Lung microvascular endothelial cell (primary cell): ENCODE measurements at regions not wholly inside any gene's neighbourhood (a gene's known extent, or its start where the extent isn't known, plus 50 kb on each side); places are given as distances from the start of the nearest gene placed in this dataset.

Source experiments
- DNase-seq, 2 donors: peaks; one replicate each; pipeline versions ENCODE4 v3.0.0 to v3.0.0-alpha.2; 2010; ENCODE audit warnings: low read depth in 2 of 2

DNA sequence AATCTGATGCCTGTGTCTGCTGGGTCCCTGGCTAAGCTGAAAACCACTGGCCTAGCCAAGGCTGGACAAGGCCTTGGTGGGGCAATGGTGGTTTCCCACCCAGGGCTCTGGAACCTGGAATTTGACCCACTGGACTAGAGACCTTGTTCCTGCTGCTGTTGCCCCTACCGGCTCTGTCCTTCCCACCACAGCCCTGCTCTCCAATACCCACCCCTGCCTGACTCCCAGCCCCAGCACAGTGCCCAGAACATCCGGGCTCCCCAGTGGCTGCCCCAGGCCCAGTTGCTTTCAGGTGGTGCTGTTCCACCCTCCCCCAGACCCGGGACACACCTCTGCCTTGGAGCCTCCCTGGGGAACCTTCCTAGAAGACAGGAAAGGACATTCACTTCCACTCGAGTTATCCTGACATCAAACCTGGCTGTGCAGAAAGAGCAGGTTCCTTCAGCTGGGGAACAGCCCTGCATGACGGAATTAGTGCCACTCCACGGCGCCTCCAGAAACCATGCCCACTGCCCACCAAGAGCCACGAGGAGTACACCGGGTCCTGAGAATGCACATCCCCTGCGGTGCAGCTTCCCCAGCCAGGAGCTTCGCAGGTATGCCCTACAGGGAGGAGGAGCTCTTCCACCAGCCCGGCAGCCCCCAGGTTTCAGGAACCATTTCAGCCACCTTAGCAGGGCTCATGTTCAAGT, 152.8 kb downstream of the OAT start:
- DNase-seq, result no peak

DNA sequence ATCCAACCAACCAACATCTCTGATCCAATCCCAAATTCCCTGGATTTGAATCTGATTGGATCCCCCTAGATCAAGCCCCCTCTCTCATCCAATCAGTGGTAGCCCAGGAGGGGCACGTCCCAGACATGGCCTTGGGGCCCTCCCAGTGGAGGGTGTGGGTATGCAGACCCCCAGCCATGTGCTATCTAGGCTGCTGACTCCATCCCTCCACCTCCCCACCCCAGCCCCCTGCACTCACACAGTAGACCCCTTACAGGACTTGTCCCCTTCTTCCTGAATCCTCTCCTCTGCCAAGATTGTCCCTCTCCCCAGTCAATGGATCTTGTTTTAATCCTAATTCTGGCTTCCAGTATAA, 153.4 kb downstream of the OAT start:
- DNase-seq, result no peak

DNA sequence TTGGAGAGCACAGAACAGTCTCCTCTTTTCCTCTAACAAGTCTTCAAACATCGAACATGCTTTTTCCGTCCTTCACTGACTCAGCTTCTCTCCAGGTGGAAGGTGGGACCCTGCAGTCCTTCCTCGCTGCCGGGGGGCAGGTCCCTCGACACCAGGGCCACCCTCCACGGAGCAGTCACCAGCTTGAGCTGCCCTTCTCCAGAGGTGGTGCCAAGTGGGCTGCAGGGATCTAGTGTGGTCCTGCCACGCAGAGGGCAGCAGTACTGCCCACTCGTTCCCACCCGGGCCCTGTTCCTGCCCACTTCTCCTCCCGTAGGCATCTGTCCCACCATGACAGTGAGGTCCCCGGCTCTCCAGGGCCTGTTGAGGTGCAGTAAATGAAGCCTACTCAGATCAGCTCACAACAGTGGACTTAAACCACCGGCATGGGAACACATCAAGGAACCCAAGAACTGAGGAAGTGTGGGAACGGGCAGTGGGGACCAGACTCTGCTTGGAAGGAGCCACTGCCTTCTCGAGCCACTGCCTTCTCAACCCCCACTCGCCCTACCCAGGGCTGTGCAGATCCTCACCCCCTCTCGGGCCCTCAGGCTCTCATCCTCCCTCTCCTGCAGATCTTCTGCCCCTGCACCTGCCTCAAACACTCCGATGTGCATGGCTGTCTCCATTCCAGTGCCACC, 153.9 kb downstream of the OAT start:
- DNase-seq, result no peak

DNA sequence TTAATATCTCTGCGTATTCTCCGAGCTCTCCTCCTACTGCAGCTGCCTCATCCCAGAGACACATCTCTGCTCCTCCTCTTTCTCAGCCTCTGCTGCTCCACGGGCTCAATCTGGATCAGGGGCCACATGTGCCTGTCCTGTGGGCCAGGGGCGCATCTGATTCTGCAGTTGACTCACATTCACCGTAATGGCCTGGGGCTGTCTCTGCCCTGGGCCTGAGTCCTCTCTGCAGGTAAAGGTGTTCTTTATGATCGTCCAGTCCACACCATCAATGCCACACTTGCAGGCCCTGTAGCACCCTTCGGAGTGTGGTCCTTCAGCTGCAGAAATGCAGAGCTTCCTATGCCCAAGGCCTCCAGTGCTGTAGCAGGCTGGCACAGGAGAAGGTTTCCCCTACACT, 154.5 kb downstream of the OAT start:
- no peak for DNase-seq

DNA sequence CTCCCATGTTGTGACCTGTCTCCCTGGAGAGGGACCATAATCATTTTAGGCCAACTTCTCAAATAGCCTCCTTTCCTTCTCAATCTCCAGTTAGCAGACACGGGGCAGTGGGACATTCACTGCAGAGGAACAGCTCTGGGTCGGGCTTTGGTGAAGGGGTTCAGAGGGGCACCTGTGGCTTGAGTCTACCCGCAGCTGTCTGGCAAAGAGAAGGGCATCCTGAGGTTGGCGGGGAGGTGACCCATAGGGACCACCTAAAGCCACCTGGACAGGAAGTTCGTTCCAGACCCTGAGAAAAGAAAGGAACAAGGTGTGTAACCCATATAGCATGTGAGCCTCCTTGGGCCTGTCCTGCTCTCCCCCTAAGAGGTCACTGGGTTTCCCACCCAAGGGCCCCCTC, 155.0 kb downstream of the OAT start:
- no peak for DNase-seq

DNA sequence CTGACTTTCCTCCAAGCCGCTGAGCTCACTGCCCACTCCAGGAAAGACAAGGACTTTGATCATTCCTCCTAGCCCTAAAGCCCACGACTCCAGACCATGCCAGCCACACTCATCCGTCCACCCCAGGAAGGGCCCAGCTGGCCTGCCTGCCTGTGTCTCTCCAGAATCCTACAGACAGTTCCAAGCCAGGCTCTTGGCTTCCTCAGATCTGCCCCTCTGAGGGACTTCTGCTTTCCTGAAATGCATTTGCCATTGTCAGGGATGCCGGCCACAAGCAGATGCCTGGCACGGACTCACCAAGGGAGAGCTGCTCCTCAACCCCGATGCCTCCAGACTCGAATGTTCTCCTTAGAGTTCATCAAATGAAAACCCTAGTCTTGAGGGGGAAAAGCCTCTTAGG, 155.8 kb downstream of the OAT start:
- no peak for DNase-seq

DNA sequence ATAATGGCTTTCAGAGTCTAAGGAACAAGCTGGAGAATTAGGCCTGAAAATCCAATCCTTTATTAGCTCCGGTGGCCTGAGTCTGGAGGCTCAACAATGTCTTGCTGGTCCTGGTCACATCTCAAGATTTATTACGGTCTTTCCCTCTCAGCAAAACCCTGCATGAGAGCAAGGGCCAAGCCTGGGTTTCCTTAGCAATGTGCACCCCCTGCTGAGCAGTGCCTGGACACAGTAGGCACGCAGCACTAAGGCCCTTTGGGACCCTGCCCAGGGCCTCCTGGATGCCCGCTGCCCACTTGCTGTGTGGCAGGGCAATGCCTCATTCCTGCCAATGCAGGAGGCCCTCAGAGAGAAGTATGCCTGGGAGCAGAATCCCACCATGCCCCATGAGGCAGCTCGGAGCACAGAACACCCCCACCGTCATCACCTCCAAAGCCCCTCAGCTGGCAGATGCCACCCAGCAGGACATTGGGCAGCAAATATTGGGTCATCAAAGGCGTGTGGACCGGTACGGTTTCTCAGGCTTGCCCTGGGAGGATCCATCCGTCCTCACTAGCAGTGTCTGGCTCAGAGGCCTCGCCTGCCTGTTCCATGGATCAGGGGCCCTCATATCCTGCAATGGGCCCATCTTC, 156.4 kb downstream of the OAT start:
- DNase-seq, result peak in 1 of 2 donors; percentile 29

DNA sequence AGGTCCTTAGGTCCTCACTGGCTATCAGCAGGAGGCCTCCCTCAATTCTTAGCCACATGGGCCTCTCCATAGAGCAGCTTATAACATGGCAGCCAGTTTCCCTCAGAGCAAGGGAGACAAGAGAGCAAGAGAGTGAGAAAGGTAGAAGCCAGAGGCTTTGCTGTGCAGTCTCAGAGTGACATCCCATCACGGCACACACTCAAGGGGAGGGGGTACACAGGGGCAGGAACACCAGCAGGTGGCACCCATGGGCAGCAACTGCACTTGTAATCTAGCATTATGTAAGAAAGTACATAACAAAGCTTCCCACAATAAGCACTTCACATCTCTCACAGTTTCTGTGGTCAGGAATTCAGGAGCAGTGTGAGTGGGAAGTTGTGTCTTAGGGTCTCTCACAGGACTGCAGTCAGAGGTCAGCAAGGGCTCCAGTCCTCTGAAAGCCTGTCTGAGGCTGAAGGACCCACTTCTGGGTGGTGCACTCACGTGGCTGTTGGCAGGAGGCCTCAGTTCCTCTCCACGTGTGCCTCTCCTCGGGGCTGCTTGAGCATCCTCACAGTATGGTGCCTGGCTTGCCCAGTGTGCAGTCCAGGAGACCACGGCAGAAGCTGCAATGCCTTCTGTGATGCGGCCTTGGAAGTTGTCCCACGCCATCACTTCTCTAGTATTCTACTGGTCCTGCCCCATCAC, 159.4 kb downstream of the OAT start:
- peak in 1 of 2 donors; percentile 34 for DNase-seq

DNA sequence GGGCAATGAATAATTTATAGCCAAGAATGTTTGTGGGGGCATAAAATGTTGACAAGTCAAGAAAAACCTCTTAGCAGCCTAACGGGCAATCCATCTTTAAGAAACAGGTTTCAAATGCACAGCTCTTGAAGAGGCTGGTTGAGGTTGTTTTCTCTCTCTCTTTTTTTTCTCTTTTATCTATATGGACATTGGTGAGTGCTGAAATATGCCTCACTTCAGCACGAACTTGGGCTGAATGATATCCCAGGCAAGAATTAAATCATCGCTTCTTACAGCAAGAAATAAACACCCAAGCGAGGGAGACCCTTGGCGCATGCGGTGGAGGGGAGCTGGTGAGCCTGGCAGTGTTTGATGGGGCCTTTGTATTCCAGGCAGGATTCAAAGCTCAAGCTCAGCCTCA, 160.9 kb downstream of the OAT start:
- no peak for DNase-seq

DNA sequence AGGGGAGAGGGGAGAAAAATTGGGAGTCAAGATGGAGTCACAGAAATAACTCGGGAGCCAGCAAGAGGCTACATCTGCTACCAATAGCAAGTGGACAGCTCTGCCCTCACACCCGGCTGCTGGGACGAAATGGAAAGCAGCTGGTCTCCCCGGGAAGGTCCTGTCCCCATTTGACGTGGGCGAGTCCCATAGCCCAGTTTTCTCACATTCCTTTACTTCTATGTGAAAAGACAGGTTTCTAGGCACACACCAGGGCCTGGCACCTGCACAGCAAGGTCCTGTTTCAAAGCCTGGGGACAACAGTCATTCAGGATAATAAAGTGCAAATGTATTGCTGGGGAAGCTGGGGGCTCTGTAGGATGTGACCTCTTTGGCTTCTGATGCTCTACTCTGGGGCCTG, 162.6 kb downstream of the OAT start:
- DNase-seq, result no peak

DNA sequence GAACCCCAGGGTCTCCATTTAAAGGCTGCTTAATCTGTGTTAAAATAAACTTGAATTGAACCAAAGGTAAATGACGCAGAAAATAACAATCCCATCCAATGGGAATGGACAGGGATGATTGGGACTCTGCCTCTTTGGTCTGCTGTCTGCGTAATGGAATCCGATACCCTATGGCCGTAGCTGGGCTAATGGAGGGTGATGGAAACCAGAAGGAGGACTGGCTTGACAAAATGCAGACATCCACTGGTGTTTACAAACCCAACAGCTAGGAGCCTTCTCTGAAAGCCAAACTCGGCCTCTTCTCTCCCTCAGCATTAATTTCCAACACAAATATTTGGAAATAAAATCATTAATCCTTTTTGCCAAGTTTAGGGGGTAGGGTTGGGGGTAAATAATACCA, 162.2 kb upstream of the CHST15 start:
- no peak for DNase-seq

DNA sequence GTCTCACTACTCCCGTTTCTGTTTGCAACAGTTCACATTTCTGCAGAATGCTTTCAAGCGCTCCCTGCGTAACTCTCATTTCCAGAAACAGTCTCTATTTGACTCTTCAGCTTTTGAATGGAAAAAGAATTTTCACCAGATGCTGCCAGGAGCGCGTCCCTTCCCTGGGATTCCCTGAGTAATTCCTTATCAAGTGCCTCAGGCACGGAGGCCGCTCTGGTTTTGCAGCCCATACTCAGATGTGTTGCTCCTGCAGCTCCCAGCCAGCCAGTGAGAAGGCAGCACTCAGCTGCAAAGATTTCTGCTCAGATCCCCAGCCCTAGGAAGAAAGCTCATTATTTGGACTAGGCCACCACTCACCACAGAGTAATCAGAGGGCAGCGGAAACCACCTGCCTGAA, 161.1 kb upstream of the CHST15 start:
- DNase-seq, result no peak

DNA sequence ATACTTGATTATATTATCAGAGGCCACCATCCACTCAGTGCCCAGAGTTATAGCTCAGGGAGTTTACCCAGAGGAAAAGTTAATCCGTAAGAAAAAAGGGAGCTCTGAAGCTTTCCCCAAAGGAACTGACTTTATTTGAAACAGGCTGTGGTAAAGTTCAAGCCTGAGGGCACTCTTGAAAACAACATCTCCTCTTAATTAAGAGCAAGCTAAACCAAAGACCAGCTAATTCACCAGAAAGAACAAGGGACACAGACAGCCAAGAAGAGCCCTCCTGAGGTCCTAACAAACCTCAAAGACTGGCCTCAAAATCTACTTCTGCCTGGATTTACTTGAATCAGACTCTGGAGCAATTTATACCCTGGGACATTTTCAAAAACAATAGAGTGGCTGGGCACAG, 159.6 kb upstream of the CHST15 start:
- no peak for DNase-seq

DNA sequence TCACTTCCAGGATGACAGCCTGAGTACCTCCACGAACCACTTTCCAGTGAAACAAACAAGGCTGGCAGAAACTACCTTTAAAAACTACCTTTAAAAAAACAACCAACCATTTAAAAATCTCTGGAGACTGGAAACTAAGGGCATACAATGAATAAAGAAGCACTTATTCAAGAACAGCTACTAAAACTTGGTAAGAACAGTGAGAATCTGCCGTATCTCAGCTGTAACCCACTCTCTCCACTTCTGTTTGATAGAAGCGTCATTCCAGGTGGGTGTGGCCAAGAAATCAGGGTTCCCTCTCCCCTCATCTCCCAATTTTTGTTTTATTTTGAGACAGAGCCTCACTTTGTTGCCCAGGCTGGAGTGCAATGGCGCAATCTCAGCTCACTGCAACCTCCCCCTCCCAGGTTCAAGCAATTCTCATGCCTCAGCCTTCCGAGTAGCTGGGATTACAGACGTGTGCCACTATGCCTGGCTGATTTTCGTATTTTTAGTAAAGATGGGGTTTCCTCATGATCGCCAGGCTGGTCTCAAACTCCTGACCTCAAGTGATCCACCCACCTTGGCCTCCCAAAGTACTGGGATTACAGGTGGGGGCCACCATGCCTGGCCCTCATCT, 158.8 kb upstream of the CHST15 start:
- DNase-seq, result no peak

DNA sequence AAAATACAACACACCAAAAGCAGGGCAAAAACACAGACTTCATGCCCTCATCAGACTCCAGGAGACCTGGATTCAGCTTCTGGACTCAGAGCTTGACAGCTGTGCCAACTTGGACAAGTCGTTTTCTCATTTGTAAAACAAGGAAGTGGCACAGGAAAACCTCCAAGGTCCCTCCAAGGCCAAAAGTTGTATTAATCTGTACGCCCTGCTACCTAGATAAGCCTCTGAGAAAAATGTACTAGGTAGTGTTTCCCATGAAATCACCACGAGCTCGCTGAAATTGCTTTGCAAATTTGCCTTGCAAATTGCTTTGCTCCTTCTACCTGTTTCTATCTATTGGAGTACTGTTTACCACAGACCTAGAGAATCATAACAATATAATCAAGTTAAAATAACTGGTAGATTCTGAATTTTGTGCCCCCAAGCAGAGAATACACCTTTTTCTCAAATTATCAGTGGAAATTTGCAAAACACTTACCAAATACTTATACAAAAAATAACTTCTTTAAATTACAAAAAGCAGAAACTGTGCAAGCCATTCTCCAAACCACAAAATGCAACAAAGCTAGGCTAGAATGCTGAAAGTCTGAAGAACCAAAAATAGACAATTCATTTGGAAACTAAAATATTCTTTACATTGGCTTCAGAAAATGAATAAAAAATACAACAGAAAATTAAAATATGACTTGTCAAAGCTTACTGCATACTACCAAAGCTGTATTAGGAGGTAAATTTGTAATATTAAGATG, 158.1 kb upstream of the CHST15 start:
- no peak for DNase-seq

DNA sequence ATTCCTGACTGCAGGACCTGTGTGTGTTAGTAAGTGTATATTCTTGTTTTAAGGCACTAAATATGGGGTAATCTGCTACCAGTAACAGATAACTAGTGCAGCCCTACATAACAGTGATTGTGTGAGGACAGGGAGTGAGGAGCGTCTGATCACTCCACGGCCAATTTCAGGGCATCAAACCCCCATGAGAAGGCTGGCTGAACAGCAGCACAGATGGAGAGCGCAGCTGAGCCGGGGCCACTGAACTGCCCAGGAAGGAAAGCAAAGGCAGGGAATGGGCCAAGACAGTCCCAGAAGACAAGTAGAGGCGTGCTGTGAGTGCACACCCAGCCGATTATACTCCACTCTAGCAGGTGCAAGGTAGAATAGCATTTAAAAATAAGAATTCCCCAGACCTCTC, 157.1 kb upstream of the CHST15 start:
- no peak for DNase-seq

DNA sequence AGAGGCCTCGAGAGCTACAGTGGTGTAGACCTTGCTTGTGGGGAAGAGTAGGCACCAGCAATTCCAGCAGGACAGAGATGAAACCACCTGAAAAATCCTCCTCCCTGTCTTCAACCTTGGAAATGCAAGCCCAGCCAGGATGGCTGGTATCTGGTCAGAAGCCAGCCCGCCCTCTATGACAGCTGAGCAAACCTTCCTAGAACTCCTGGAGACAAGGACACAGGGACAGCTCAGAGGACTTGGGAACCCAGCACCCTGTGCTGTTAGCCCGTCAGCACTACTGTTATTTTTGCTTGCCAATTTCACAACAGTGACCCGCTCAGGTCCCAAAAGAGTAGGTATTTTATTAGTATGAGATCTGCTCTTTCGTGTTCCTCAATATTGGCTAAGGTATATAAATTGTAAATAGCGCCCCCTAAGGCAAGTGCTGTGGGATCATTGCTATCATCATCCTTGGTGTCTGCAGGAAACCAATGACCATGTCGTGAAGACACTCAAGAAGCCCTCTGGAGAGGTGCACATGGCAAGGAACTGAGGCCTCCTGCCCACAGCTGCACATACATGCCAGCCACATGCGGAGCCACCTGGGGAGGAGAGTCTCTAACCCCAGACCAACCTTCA, 156.5 kb upstream of the CHST15 start:
- DNase-seq, result peak in 1 of 2 donors; percentile 6

DNA sequence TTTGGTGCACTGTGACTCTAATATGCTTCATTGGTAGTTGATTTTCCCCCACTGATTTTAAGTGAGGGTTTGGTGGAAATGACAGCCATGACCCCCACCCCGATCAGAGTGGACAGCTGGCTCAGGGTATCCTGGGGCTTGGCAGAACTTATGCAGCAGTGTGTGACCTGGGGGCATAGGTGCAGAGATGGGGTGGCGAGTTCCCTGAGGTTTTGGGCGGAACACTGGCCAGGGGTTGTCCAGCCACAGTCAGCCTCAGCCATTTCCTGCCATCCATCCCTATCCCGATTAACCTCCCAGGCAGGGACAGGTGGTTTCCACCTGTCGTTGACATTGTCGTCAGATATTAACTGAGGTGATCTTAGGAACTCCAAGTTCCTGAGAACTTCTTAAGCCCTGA, 155.8 kb upstream of the CHST15 start:
- DNase-seq, result no peak

DNA sequence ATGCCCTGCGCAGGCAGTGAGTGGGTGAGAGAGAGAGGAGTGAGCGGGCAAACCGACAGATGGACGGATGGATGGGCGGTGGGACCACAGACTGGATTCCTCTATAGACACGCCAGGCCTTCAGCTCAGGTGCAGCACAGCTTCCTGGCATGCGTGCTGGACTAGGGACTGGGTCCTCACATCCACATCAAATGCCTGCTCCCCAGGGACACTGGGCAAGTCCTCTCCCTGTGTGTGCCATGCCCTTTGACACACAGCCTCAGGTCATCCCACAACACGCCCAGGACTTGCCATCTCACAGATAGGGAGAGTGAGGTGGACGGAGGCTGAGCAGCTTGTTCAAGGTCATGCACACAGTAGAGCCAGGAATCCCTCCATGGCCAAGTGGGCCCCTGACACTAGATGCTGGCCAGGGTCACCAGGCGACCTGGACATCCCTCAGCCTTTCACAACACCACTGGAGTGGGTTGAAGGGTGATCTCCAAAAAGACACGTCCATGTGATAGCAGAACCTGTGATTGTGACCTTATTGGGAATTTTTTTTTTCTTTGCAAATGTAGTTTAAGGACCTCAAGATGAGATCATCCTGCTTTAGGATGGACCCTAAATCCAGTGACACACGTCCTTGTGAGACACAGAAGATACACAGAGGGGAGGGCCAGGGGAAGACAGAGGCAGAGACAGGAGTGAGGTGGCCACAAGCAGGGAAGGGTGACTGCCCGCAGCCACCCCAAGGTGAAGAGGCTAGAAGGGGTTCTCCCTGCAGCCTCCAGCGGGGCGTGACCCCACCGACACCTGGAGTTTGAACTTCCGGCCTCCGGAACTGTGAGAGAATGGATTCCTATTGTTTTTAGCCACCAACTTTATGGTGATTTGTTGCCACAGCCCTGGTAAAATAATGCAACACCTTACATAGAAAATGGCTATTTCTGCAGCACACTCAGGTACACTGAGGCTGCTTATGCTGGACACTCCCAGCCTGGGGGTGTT, 155.0 kb upstream of the CHST15 start:
- peak in 1 of 2 donors; percentile 37 for DNase-seq
